Cardiac septum (tissue), 1 donor: ENCODE measurements at regions not wholly inside any gene's neighbourhood (a gene's known extent, or its start where the extent isn't known, plus 50 kb on each side); places are given as distances from the start of the nearest gene placed in this dataset.

Source experiments
- DNase-seq: peaks from one replicate; pipeline ENCODE4 v3.0.0-alpha.2; 2020; ENCODE audit warnings: low spot score
- intact Hi-C: fragments of 100-400 bp; cut with DNase I; formaldehyde crosslinking; loops from one replicate; pipeline ENCODE4 v1.14.0; 2022
- donor health status: DM: no; HTN: no; CAD: no.

- intact Hi-C loops: no loop called here
- no peak for DNase-seq
Observed at GRCh38 chr12:41904041-41904440, 240.6 kb downstream of the GXYLT1 start.

GRCh38 chr12:41903014-41903708 lies 241.5 kb downstream of the GXYLT1 start:
- no peak for DNase-seq
- intact Hi-C loops: no loop called here

- no peak for DNase-seq
- intact Hi-C loops: no loop called here
Observed at GRCh38 chr12:41899577-41899976, 245.1 kb downstream of the GXYLT1 start.

- intact Hi-C loops: no loop called here
- no peak for DNase-seq
Observed at GRCh38 chr12:41897593-41897992, 247.1 kb downstream of the GXYLT1 start.

- intact Hi-C loops: no loop called here
- no peak for DNase-seq
Observed at GRCh38 chr12:41893491-41893890, 251.2 kb downstream of the GXYLT1 start.

GRCh38 chr12:41892302-41892701 lies 252.4 kb downstream of the GXYLT1 start:
- no peak for DNase-seq
- intact Hi-C loops: no loop called here

GRCh38 chr12:41891226-41891625 lies 253.4 kb downstream of the GXYLT1 start:
- DNase-seq: no peak
- intact Hi-C loops: no loop called here

- no peak for DNase-seq
- intact Hi-C loops: no loop called here
Observed at GRCh38 chr12:41888285-41888684, 256.4 kb downstream of the GXYLT1 start.

- intact Hi-C loops: no loop called here
Observed at GRCh38 chr12:41881891-41882805, 262.5 kb downstream of the GXYLT1 start.

GRCh38 chr12:41869432-41869831 lies 275.2 kb downstream of the GXYLT1 start:
- intact Hi-C loops: no loop called here
- no peak for DNase-seq

More at GRCh38 chr12:41881891-41882805, 262.5 kb downstream of the GXYLT1 start:
- DNase-seq: no peak

GRCh38 chr12:41866878-41867430 lies 277.7 kb downstream of the GXYLT1 start:
- no peak for DNase-seq
- intact Hi-C loops: no loop called here

GRCh38 chr12:41856228-41856627 lies 288.4 kb downstream of the GXYLT1 start:
- no peak for DNase-seq

GRCh38 chr12:41850046-41850445 lies 294.6 kb downstream of the GXYLT1 start:
- intact Hi-C loops: no loop called here
- DNase-seq: no peak

More at GRCh38 chr12:41856228-41856627, 288.4 kb downstream of the GXYLT1 start:
- intact Hi-C loops: no loop called here

GRCh38 chr12:41846718-41847117 lies 298.0 kb downstream of the GXYLT1 start:
- intact Hi-C loops: no loop called here
- DNase-seq: no peak

GRCh38 chr12:41836416-41836815 lies 308.3 kb downstream of the GXYLT1 start:
- DNase-seq: no peak
- intact Hi-C loops: no loop called here

GRCh38 chr12:41835556-41835955 lies 309.1 kb downstream of the GXYLT1 start:
- intact Hi-C loops: no loop called here
- DNase-seq: no peak

GRCh38 chr12:41819948-41820347 lies 324.7 kb downstream of the GXYLT1 start:
- intact Hi-C loops: no loop called here
- DNase-seq: no peak

- intact Hi-C loops: no loop called here
- no peak for DNase-seq
Observed at GRCh38 chr12:41804026-41804425, 340.6 kb downstream of the GXYLT1 start.

- no peak for DNase-seq
- intact Hi-C loops: no loop called here
Observed at GRCh38 chr12:41802803-41803202, 341.9 kb downstream of the GXYLT1 start.

GRCh38 chr12:41801261-41801660 lies 343.4 kb downstream of the GXYLT1 start:
- DNase-seq: no peak
- intact Hi-C loops: no loop called here

GRCh38 chr12:41799671-41800070 lies 345.0 kb downstream of the GXYLT1 start:
- no peak for DNase-seq
- intact Hi-C loops: no loop called here
